Panc1 (cell line): ENCODE measurements at regions not wholly inside any gene's neighbourhood (a gene's known extent, or its start where the extent isn't known, plus 50 kb on each side); places are given as distances from the start of the nearest gene placed in this dataset.

Experiments used
- ATAC-seq: fragments of 200-7000 bp; cut with Tn5 transposase; 2 replicates; pipeline ENCODE4 v1.9.1; 2020; ENCODE audit warnings: mild to moderate bottlenecking, moderate library complexity
- BruUV-seq: library from RNA; stranded (reverse); fragments of 400-500 nt; replicated peaks from 2 replicates; lab custom pipeline; 2021; lab: Mats Ljungman, UMichigan
- CTCF ChIA-PET: fragments of 300-600 bp; sonication (Branson Sonifier 250); formaldehyde crosslinking; loops from one replicate; lab custom pipeline; 2022; ENCODE audit warnings: antibody characterized with exemption; lab: Charles Lee
- POLR2A ChIA-PET: fragments of 300-600 bp; sonication (Branson Sonifier 250); formaldehyde crosslinking; loops from one replicate; lab custom pipeline; 2022; ENCODE audit warnings: antibody characterized with exemption; lab: Charles Lee
- DNase-seq: peaks from one replicate; pipeline ENCODE4 v3.0.0-alpha.2; 2010; ENCODE audit warnings: low read depth, low spot score
- H3K27ac ChIP-seq: 2 replicates; pipeline ENCODE4 v1.5.1; 2011; ENCODE audit warnings: mild to moderate bottlenecking, low read length, inconsistent platforms
- H3K27me3 ChIP-seq: fragments of 200-500 bp; sonication (Bioruptor generic); 2 replicates; pipeline ENCODE4 v1.6.0; 2014; ENCODE audit warnings: low read length, inconsistent platforms; ENCODE audit not compliant: control insufficient read depth, insufficient read depth
- H3K36me3 ChIP-seq: fragments of 200-500 bp; sonication (Bioruptor generic); 2 replicates; pipeline ENCODE4 v1.5.1; 2014; ENCODE audit warnings: inconsistent platforms, mild to moderate bottlenecking, low read length, moderate library complexity; ENCODE audit not compliant: control insufficient read depth, insufficient read depth
- H3K4me1 ChIP-seq: 2 replicates; pipeline ENCODE4 v1.5.1; 2011; ENCODE audit warnings: inconsistent platforms, mild to moderate bottlenecking, low read length, moderate library complexity; ENCODE audit not compliant: control insufficient read depth, insufficient read depth
- H3K4me3 ChIP-seq, 2 experiments: 2 replicates each; pipeline ENCODE4 v1.5.1; 2011 to 2012; ENCODE audit warnings: low read depth in 2 of 2, low read length in 2 of 2, mild to moderate bottlenecking in 2 of 2, inconsistent platforms in 1 of 2, moderate library complexity in 1 of 2
- H3K9me3 ChIP-seq: fragments of 200-500 bp; sonication (Bioruptor generic); 2 replicates; pipeline ENCODE4 v1.5.1; 2014; ENCODE audit warnings: low read depth, mild to moderate bottlenecking, inconsistent platforms, low read length, moderate library complexity; ENCODE audit not compliant: control insufficient read depth, insufficient read depth
- CTCF ChIP-seq: fragments of 450-650 bp; IDR thresholded peaks from 2 replicates; pipeline ENCODE4 v1.5.1; 2017; ENCODE audit warnings: mild to moderate bottlenecking
- POLR2AphosphoS5 ChIP-seq: IDR thresholded peaks from 2 replicates; pipeline ENCODE4 v1.6.1; 2012; ENCODE audit warnings: mild to moderate bottlenecking, low read depth, low read length, moderate library complexity
- SIN3A ChIP-seq: IDR thresholded peaks from 2 replicates; pipeline ENCODE4 v1.6.1; 2012; ENCODE audit warnings: low read depth, mild to moderate bottlenecking, low read length, moderate library complexity, borderline replicate concordance; ENCODE audit not compliant: insufficient read depth
- TCF7L2 ChIP-seq: IDR thresholded peaks from 2 replicates; pipeline ENCODE4 v1.6.1; 2011; ENCODE audit warnings: mild to moderate bottlenecking, low read depth, low read length, inconsistent platforms
- in situ Hi-C: cut with HindIII; loops from 2 replicates; pipeline ENCODE4 v1.10.0; 2016; ENCODE audit warnings: low sequenced_read_pairs, low pct_unique_long_range_greater_than_20kb
- intact Hi-C: fragments of 100-400 bp; cut with micrococcal nuclease; formaldehyde crosslinking; loops from one replicate; pipeline ENCODE4 v1.10.0; 2022; ENCODE audit not compliant: unreplicated experiment
- TF ChIP-seq, protein P1 (sequence below), 2 experiments: IDR thresholded peaks; 2 replicates each; pipeline ENCODE4 v1.6.1; 2011 to 2012; ENCODE audit warnings: low read depth in 2 of 2, control low read depth in 1 of 2, low read length in 1 of 2, mild to moderate bottlenecking in 1 of 2, moderate library complexity in 1 of 2; ENCODE audit not compliant: insufficient read depth in 1 of 2

GRCh38 chr6:40774932-40775331 is 187.8 kb upstream of the LRFN2 start:
- in situ Hi-C loops (no loop called here), intact Hi-C loops (no loop called here)
- no peak overlapping the region for H3K4me3 ChIP-seq
- H3K36me3 ChIP-seq: no peaks in the 10 kb centered on the region
- TF ChIP-seq TCF7L2: no peak
- BruUV-seq: no TSS peak
- no peak overlapping the region for H3K27ac ChIP-seq
- H3K4me1 ChIP-seq: no peaks in the 10 kb centered on the region
- H3K27me3 ChIP-seq: peaks cover 13% of the 10 kb centered on the region; the same call in 1 of the 2 replicates
- ATAC-seq (no peak), DNase-seq (no peak)
- ChIA-PET CTCF (no interaction called here), POLR2A (no interaction called here)
- no peaks in the 10 kb centered on the region for H3K9me3 ChIP-seq

DNA sequence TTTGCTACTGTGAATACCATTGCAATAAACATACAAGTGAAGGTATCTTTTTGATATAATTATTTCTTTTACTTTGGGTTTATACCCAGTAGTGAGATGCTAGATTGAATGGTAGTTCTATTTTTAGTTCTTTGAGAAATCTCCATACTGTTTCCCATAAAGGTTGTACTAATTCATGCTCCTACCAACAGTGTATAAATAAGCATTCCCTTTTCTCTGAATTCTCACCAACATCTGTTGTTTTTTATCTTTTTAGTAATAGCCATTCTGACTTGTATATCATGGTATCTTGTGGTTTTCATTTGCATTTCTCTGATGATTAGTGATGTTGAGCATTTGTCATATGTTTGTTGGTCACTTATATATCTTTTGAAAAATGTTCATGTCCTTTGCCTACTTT is 183.6 kb upstream of the LRFN2 start:
- no TSS peak for BruUV-seq
- Histone ChIP-seq H3K36me3 (no peaks in the 10 kb centered on the region), H3K4me1 (no peaks in the 10 kb centered on the region), H3K27me3 (peaks cover 11% of the 10 kb centered on the region; the same call in 1 of the 2 replicates), H3K9me3 (no peaks in the 10 kb centered on the region), H3K4me3 (no peak overlapping the region), H3K27ac (no peak overlapping the region)
- intact Hi-C loops (no loop called here), in situ Hi-C loops (no loop called here)
- DNase-seq (no peak), ATAC-seq (no peak)
- TF ChIP-seq POLR2AphosphoS5 (no peak), SIN3A (no peak), CTCF (no peak), TCF7L2 (no peak)
- TF ChIP-seq, protein P1, sequence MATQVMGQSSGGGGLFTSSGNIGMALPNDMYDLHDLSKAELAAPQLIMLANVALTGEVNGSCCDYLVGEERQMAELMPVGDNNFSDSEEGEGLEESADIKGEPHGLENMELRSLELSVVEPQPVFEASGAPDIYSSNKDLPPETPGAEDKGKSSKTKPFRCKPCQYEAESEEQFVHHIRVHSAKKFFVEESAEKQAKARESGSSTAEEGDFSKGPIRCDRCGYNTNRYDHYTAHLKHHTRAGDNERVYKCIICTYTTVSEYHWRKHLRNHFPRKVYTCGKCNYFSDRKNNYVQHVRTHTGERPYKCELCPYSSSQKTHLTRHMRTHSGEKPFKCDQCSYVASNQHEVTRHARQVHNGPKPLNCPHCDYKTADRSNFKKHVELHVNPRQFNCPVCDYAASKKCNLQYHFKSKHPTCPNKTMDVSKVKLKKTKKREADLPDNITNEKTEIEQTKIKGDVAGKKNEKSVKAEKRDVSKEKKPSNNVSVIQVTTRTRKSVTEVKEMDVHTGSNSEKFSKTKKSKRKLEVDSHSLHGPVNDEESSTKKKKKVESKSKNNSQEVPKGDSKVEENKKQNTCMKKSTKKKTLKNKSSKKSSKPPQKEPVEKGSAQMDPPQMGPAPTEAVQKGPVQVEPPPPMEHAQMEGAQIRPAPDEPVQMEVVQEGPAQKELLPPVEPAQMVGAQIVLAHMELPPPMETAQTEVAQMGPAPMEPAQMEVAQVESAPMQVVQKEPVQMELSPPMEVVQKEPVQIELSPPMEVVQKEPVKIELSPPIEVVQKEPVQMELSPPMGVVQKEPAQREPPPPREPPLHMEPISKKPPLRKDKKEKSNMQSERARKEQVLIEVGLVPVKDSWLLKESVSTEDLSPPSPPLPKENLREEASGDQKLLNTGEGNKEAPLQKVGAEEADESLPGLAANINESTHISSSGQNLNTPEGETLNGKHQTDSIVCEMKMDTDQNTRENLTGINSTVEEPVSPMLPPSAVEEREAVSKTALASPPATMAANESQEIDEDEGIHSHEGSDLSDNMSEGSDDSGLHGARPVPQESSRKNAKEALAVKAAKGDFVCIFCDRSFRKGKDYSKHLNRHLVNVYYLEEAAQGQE (IDR thresholded peaks at IDR 0.05; ENCODE audit: insufficient read depth in 1 of 2, low read depth in 2 of 2, low read length in 1 of 2): no peak
- ChIA-PET CTCF (interaction anchor here (0.6 kb wide), 1 partner anchor 191 kb away, joined by 3 read pairs; no protein-coding TSS in a partner anchor), POLR2A (no interaction called here)

GRCh38 chr6:40764726-40765125 is 177.6 kb upstream of the LRFN2 start:
- BruUV-seq: no TSS peak
- in situ Hi-C loops: no loop called here
- Histone ChIP-seq H3K4me3 (no peak overlapping the region), H3K27ac (no peak overlapping the region), H3K9me3 (no peaks in the 10 kb centered on the region), H3K27me3 (no peaks in the 10 kb centered on the region), H3K4me1 (no peaks in the 10 kb centered on the region), H3K36me3 (no peaks in the 10 kb centered on the region)
- DNase-seq (no peak), ATAC-seq (no peak)
- no peak for TF ChIP-seq POLR2AphosphoS5
- no peak for TF ChIP-seq SIN3A
- TF ChIP-seq CTCF: no peak
- no peak for TF ChIP-seq TCF7L2
- TF ChIP-seq, protein P1 (IDR thresholded peaks at IDR 0.05; ENCODE audit: insufficient read depth in 1 of 2, low read depth in 2 of 2, low read length in 1 of 2): no peak
- intact Hi-C loops: no loop called here
- CTCF ChIA-PET: no interaction called here
- POLR2A ChIA-PET: interaction anchor here (0.6 kb wide), 1 partner anchor 1113 kb away, joined by 3 read pairs; no protein-coding TSS in a partner anchor
